Gastrocnemius medialis (tissue), 4 donors: ENCODE measurements at regions not wholly inside any gene's neighbourhood (a gene's known extent, or its start where the extent isn't known, plus 50 kb on each side); places are given as distances from the start of the nearest gene placed in this dataset.

Experiments used
- POLR2A ChIP-seq, 2 donors: fragments of 450-650 bp; IDR thresholded peaks; one replicate each; pipeline ENCODE4 v1.6.1; 2017; ENCODE audit warnings: antibody characterized with exemption in 2 of 2, mild to moderate bottlenecking in 2 of 2, moderate library complexity in 2 of 2
- TF ChIP-seq, protein P1 (sequence below), 5 experiments: fragments of 450-650 bp in 3 of 5; fragments of 200-600 bp in 2 of 5; sonication (generic) in 2 of 5; IDR thresholded peaks in 4 of 5; conservative IDR thresholded peaks in 1 of 5; 1 replicate in 4 of 5; 2 replicates in 1 of 5; pipeline ENCODE4 v1.5.1; 2016 to 2019; ENCODE audit warnings: antibody characterized with exemption in 5 of 5, mild to moderate bottlenecking in 3 of 5, moderate library complexity in 3 of 5

DNA sequence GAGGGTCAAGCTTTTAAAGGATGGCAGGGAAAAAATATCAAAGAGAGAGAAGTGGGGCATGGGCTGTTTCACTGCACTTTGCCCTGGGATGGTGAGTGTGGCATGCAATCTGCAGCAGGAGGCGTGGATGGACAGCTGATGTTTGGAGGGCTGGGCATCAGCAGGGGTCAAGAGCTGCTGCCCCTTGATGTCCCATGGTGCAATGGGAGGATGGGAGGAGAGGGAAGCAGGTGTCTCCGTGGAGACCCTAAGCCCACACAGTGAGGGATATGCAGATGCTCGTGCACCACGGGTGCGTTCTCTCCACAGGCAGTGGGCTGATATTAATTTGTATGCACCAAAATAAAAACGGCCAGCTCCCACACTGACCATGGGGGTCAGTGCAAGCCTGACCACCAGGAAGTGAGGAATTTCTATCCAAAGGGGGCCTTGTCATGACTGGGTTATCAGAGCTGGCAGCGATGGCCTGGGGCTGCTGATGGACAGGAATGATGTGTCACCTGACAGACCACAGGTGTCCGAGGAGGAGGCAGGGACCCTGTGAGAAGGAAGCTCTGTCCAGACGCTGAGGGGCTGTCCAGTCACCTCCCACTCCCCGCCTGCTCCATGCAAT is 183.6 kb downstream of the IRF8 start:
- no peak for TF ChIP-seq POLR2A (IDR thresholded peaks at IDR 0.05)
- TF ChIP-seq, protein P1, sequence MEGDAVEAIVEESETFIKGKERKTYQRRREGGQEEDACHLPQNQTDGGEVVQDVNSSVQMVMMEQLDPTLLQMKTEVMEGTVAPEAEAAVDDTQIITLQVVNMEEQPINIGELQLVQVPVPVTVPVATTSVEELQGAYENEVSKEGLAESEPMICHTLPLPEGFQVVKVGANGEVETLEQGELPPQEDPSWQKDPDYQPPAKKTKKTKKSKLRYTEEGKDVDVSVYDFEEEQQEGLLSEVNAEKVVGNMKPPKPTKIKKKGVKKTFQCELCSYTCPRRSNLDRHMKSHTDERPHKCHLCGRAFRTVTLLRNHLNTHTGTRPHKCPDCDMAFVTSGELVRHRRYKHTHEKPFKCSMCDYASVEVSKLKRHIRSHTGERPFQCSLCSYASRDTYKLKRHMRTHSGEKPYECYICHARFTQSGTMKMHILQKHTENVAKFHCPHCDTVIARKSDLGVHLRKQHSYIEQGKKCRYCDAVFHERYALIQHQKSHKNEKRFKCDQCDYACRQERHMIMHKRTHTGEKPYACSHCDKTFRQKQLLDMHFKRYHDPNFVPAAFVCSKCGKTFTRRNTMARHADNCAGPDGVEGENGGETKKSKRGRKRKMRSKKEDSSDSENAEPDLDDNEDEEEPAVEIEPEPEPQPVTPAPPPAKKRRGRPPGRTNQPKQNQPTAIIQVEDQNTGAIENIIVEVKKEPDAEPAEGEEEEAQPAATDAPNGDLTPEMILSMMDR (IDR thresholded peaks at IDR 0.05 in 4 of 5, conservative IDR thresholded peaks at IDR 0.05 in 1 of 5) = no peak
